SK-N-SH treated with all-trans-retinoic acid at 6 μM for 48 hours (cell line): ENCODE measurements at regions not wholly inside any gene's neighbourhood (a gene's known extent, or its start where the extent isn't known, plus 50 kb on each side); places are given as distances from the start of the nearest gene placed in this dataset.
"Not testable (repeated sequence)": the region's sequence is repeated elsewhere in the genome, so short reads cannot be mapped to it uniquely, and the experiment has no call there.

Experiments used
- ATAC-seq: fragments of 200-7000 bp; cut with Tn5 transposase; 3 replicates; pipeline ENCODE4 v1.9.1; 2020; ENCODE audit warnings: mild to moderate bottlenecking, moderate library complexity
- CREB5 ChIP-seq: fragments of 250-450 bp; sonication (Bioruptor Pico); IDR thresholded peaks from 2 replicates; pipeline ENCODE4 v1.5.1; 2020; ENCODE audit warnings: low read depth, mild to moderate bottlenecking, moderate library complexity
- CSDC2 ChIP-seq: fragments of 250-450 bp; sonication (Bioruptor Pico); IDR thresholded peaks from 2 replicates; pipeline ENCODE4 v1.5.0; 2020; ENCODE audit warnings: mild to moderate bottlenecking, moderate library complexity
- GLIS3 ChIP-seq: fragments of 250-450 bp; sonication (Bioruptor Pico); IDR thresholded peaks from 2 replicates; pipeline ENCODE4 v1.5.0; 2020; ENCODE audit warnings: mild to moderate bottlenecking, moderate library complexity
- ISL1 ChIP-seq: fragments of 250-450 bp; sonication (Bioruptor Pico); IDR thresholded peaks from 2 replicates; pipeline ENCODE4 v2.1.2; 2022; ENCODE audit warnings: mild to moderate bottlenecking, moderate library complexity
- OSR1 ChIP-seq: fragments of 250-450 bp; sonication (Bioruptor Pico); IDR thresholded peaks from 2 replicates; pipeline ENCODE4 v1.8.0; 2022; ENCODE audit warnings: moderate library complexity, mild to moderate bottlenecking, inconsistent platforms
- RARB ChIP-seq: fragments of 250-450 bp; sonication (Bioruptor Pico); IDR thresholded peaks from 2 replicates; pipeline ENCODE4 v1.8.0; 2021; ENCODE audit warnings: mild to moderate bottlenecking, moderate library complexity
- SNAI2 ChIP-seq: fragments of 250-450 bp; sonication (Bioruptor Pico); IDR thresholded peaks from 2 replicates; pipeline ENCODE4 v1.5.0; 2020; ENCODE audit warnings: mild to moderate bottlenecking, moderate library complexity
- TCF4 ChIP-seq: fragments of 250-450 bp; sonication (Bioruptor Pico); IDR thresholded peaks from 2 replicates; pipeline ENCODE4 v1.8.0; 2021; ENCODE audit warnings: mild to moderate bottlenecking, moderate library complexity, borderline replicate concordance
- ZC3H10 ChIP-seq: fragments of 250-450 bp; sonication (Bioruptor Pico); IDR thresholded peaks from 2 replicates; pipeline ENCODE4 v1.5.1; 2021; ENCODE audit warnings: mild to moderate bottlenecking, moderate library complexity
- ZFP3 ChIP-seq: fragments of 250-450 bp; sonication (Bioruptor Pico); IDR thresholded peaks from 2 replicates; pipeline ENCODE4 v1.5.0; 2020; ENCODE audit warnings: mild to moderate bottlenecking, moderate library complexity
- ZFP30 ChIP-seq: fragments of 450-650 bp; formaldehyde crosslinking; IDR thresholded peaks from 2 replicates; pipeline ENCODE4 v1.5.0; 2022; ENCODE audit warnings: mild to moderate bottlenecking, moderate library complexity
- ZNF565 ChIP-seq: fragments of 450-650 bp; formaldehyde crosslinking; conservative IDR thresholded peaks from 2 replicates; pipeline ENCODE4 v1.5.0; 2020; ENCODE audit warnings: low read depth, mild to moderate bottlenecking, moderate library complexity
- ZNF70 ChIP-seq: fragments of 450-650 bp; formaldehyde crosslinking; IDR thresholded peaks from 2 replicates; pipeline ENCODE4 v1.5.0; 2020; ENCODE audit warnings: mild to moderate bottlenecking, moderate library complexity
- ZNF8 ChIP-seq: fragments of 450-650 bp; formaldehyde crosslinking; IDR thresholded peaks from 2 replicates; pipeline ENCODE4 v1.5.0; 2020; ENCODE audit warnings: mild to moderate bottlenecking, moderate library complexity
- TF ChIP-seq, protein P1 (sequence below): fragments of 250-450 bp; sonication (Bioruptor Pico); IDR thresholded peaks from 2 replicates; pipeline ENCODE4 v1.8.0; 2021; ENCODE audit warnings: low read depth, mild to moderate bottlenecking, moderate library complexity, borderline replicate concordance
- TF ChIP-seq, protein P2 (sequence below): fragments of 250-450 bp; sonication (Bioruptor Pico); IDR thresholded peaks from 2 replicates; pipeline ENCODE4 v1.8.0; 2020; ENCODE audit warnings: mild to moderate bottlenecking, moderate library complexity, borderline replicate concordance

GRCh38 chrX:87409113-87409841, 108.3 kb upstream of the KLHL4 start:
- no peak for TF ChIP-seq RARB (CRISPR knock-in tag)
- TF ChIP-seq TCF4 (CRISPR knock-in tag): no peak
- no peak for TF ChIP-seq CREB5 (CRISPR knock-in tag)
- TF ChIP-seq ZC3H10: no peak
- TF ChIP-seq SNAI2: no peak
- no peak for TF ChIP-seq ZNF70 (CRISPR knock-in tag)
- TF ChIP-seq ZNF8 (CRISPR knock-in tag): no peak
- no peak for TF ChIP-seq CSDC2 (CRISPR knock-in tag)
- TF ChIP-seq ZFP30: no peak
- TF ChIP-seq, protein P1, sequence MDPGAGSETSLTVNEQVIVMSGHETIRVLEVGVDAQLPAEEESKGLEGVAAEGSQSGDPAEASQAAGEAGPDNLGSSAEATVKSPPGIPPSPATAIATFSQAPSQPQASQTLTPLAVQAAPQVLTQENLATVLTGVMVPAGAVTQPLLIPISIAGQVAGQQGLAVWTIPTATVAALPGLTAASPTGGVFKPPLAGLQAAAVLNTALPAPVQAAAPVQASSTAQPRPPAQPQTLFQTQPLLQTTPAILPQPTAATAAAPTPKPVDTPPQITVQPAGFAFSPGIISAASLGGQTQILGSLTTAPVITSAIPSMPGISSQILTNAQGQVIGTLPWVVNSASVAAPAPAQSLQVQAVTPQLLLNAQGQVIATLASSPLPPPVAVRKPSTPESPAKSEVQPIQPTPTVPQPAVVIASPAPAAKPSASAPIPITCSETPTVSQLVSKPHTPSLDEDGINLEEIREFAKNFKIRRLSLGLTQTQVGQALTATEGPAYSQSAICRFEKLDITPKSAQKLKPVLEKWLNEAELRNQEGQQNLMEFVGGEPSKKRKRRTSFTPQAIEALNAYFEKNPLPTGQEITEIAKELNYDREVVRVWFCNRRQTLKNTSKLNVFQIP: no peak
- no peak for TF ChIP-seq ZNF565
- TF ChIP-seq OSR1 (CRISPR knock-in tag): no peak
- TF ChIP-seq ISL1 (CRISPR knock-in tag): no peak
- ATAC-seq: peak; percentile 60

- no peak for TF ChIP-seq CREB5 (CRISPR knock-in tag)
- ATAC-seq: no peak
Measured at GRCh38 chrX:87425618-87426017, 92.0 kb upstream of the KLHL4 start.

DNA sequence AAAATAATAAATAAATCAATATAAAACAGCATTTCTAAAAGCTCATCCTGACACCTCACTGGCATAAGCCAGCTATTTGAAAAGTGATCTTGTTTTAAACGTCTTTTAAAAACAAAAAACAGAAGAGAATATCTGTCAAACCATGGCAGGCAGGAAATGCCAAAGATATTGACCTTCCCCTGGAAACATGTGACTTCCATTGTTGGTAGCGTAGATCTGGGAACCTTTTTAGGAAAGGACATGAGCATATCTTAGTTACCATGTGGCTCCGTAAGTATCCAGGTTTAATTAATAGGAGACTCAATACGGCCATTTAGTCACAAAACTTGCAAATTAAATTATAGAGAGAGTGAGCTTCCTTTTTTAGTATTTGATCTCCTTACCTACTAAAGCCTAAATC, 83.0 kb upstream of the KLHL4 start:
- no peak for TF ChIP-seq SNAI2
- no peak for TF ChIP-seq GLIS3 (CRISPR knock-in tag)
- no peak for TF ChIP-seq ZFP3 (CRISPR knock-in tag)
- TF ChIP-seq, protein P2, sequence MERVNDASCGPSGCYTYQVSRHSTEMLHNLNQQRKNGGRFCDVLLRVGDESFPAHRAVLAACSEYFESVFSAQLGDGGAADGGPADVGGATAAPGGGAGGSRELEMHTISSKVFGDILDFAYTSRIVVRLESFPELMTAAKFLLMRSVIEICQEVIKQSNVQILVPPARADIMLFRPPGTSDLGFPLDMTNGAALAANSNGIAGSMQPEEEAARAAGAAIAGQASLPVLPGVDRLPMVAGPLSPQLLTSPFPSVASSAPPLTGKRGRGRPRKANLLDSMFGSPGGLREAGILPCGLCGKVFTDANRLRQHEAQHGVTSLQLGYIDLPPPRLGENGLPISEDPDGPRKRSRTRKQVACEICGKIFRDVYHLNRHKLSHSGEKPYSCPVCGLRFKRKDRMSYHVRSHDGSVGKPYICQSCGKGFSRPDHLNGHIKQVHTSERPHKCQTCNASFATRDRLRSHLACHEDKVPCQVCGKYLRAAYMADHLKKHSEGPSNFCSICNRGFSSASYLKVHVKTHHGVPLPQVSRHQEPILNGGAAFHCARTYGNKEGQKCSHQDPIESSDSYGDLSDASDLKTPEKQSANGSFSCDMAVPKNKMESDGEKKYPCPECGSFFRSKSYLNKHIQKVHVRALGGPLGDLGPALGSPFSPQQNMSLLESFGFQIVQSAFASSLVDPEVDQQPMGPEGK (CRISPR knock-in tag): no peak
- no peak for ATAC-seq

GRCh38 chrX:87448613-87449012, 69.0 kb upstream of the KLHL4 start:
- ATAC-seq: not testable (repeated sequence)

DNA sequence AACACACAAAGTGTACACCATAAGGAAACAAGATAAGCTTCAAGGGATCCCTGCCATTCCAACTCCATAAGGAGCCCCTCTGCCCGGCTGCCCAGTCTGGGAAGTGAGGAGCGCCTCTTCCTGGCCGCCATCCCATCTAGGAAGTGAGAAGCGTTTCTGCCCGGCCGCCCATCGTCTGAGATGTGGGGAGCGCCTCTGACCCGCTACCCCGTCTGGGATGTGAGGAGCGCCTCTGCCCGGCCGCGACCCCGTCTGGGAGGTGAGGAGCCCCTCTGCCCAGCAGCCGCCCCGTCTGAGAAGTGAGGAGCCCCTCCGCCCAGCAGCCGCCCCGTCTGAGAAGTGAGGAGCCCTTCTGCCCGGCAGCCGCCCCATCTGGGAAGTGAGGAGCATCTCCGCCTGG, 51.8 kb upstream of the KLHL4 start:
- not testable (repeated sequence) for ATAC-seq
